Small intestine (tissue), 7 donors: ENCODE measurements at regions not wholly inside any gene's neighbourhood (a gene's known extent, or its start where the extent isn't known, plus 50 kb on each side); places are given as distances from the start of the nearest gene placed in this dataset.

Source experiments
- DNase-seq, 2 donors: peaks; one replicate each; pipeline versions ENCODE4 v3.0.0 to v3.0.0-alpha.2; 2013
- FAIRE-seq: peaks from 2 replicates; lab custom pipeline; 2012; peaks lifted over from hg19 to GRCh38; lab: Jason Lieb, UNC
- H3K27ac ChIP-seq, 3 donors: one replicate each; pipeline ENCODE4 v1.5.1; 2013; ENCODE audit warnings: low read length in 2 of 3, mild to moderate bottlenecking in 2 of 3, control low read depth in 1 of 3, inconsistent platforms in 1 of 3, low read depth in 1 of 3, moderate library complexity in 1 of 3
- H3K27me3 ChIP-seq, 3 donors: one replicate each; pipeline ENCODE4 v1.6.1; 2013; ENCODE audit warnings: low read length in 3 of 3, inconsistent platforms in 1 of 3; ENCODE audit not compliant: control insufficient read depth in 3 of 3, insufficient read depth in 3 of 3
- H3K36me3 ChIP-seq, 3 donors: one replicate each; pipeline ENCODE4 v1.6.1; 2013; ENCODE audit warnings: low read length in 3 of 3, inconsistent platforms in 1 of 3, low read depth in 1 of 3, mild to moderate bottlenecking in 1 of 3, moderate library complexity in 1 of 3; ENCODE audit not compliant: control insufficient read depth in 3 of 3, insufficient read depth in 2 of 3
- H3K4me1 ChIP-seq, 3 donors: one replicate each; pipeline ENCODE4 v1.6.1; 2013; ENCODE audit warnings: low read length in 2 of 3, inconsistent platforms in 1 of 3, low read depth in 1 of 3, mild to moderate bottlenecking in 1 of 3, moderate library complexity in 1 of 3; ENCODE audit not compliant: control insufficient read depth in 3 of 3, insufficient read depth in 2 of 3
- H3K4me3 ChIP-seq, 3 donors: one replicate each; pipeline ENCODE4 v1.5.1; 2013; ENCODE audit warnings: low read length in 3 of 3, control low read depth in 1 of 3, inconsistent platforms in 1 of 3, low read depth in 1 of 3, mild to moderate bottlenecking in 1 of 3, moderate library complexity in 1 of 3
- H3K9me3 ChIP-seq, 2 donors: one replicate each; pipeline ENCODE4 v1.6.1; 2013; ENCODE audit warnings: low read depth in 1 of 2, low read length in 1 of 2; ENCODE audit not compliant: control insufficient read depth in 2 of 2, insufficient read depth in 1 of 2
- WGBS, 3 donors: extraction: QIAGEN DNeasy Blood & Tissue Kit; methylation state at CpG; one replicate each; pipeline ENCODE4 v1.1.7; 2013; 5-methylcytosine and 5-hydroxymethylcytosine counted together
- donor health status: healthy with polysubstance abuse.
- donor health status: control.
- donor health status: control.
- donor health status: Bipolar disorder and iron deficiency.
- donor health status: healthy.

GRCh38 chr1:63129855-63130254 lies 192.5 kb upstream of the FOXD3 start:
- no peak overlapping the region for H3K27ac ChIP-seq
- peaks cover 0 to 2% (median 0%) of the 10 kb centered on the region in 3 donors for H3K27me3 ChIP-seq
- H3K4me3 ChIP-seq: no peak overlapping the region
- FAIRE-seq: no peak
- peaks cover 0 to 6% (median 0%) of the 10 kb centered on the region in 3 donors for H3K4me1 ChIP-seq
- WGBS, 3 donors: 88 to 98% (median 89%) methylated on average over 2 of the region's 2 CpGs
- no peaks in the 10 kb centered on the region for H3K9me3 ChIP-seq
- DNase-seq: no peak
- no peaks in the 10 kb centered on the region for H3K36me3 ChIP-seq

GRCh38 chr1:63134501-63135173 lies 187.7 kb upstream of the FOXD3 start:
- peaks cover 0 to 2% (median 0%) of the 10 kb centered on the region in 3 donors for H3K27me3 ChIP-seq
- no peak overlapping the region for H3K27ac ChIP-seq
- no peak overlapping the region for H3K4me3 ChIP-seq
- H3K9me3 ChIP-seq: no peaks in the 10 kb centered on the region
- no peak for DNase-seq
- no peaks in the 10 kb centered on the region for H3K36me3 ChIP-seq
- WGBS, 3 donors: 25 to 57% (median 49%) methylated on average over 6 of the region's 6 CpGs
- H3K4me1 ChIP-seq: peaks cover 0 to 9% (median 0%) of the 10 kb centered on the region in 3 donors
- no peak for FAIRE-seq

- peak; percentile 12 to 58 for DNase-seq
- Histone ChIP-seq H3K36me3 (no peaks in the 10 kb centered on the region), H3K4me3 (no peak overlapping the region), H3K4me1 (peaks cover 0 to 9% (median 0%) of the 10 kb centered on the region in 3 donors), H3K27me3 (peaks cover 0 to 2% (median 0%) of the 10 kb centered on the region in 3 donors), H3K9me3 (no peaks in the 10 kb centered on the region), H3K27ac (peak overlapping the region in 1 of 3 donors; percentile 2)
- no peak for FAIRE-seq
- 21 to 68% (median 40%) methylated on average over 2 of the region's 2 CpGs for WGBS, 3 donors
Observed at GRCh38 chr1:63135174-63135512, 187.2 kb upstream of the FOXD3 start.

GRCh38 chr1:63135801-63136200 lies 186.6 kb upstream of the FOXD3 start:
- 96 to 98% (median 97%) methylated on average over 1 of the region's 1 CpG for WGBS, 3 donors
- no peak for FAIRE-seq

DNA sequence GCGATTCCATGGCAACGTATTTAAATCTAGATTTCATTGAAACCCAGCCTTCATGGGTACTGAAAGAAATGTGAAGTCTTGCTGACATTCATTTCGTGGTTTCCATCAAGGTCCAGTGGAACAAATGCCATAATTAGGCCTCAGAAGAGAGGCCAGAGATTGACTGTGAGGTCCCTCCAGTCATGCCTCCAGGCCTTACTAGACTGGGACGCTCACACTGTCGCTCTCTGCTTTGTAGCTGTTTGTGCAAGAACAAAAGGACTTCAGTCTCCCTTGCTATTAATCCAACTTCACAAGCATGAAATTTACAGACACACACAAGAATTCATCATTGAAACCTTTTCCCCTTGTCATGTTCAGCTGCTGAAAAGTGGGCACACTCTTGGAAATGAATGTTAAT lies 180.4 kb upstream of the FOXD3 start:
- Histone ChIP-seq H3K4me3 (no peak overlapping the region), H3K36me3 (no peaks in the 10 kb centered on the region), H3K9me3 (no peaks in the 10 kb centered on the region), H3K27me3 (no peaks in the 10 kb centered on the region), H3K27ac (no peak overlapping the region), H3K4me1 (no peaks in the 10 kb centered on the region)
- 83 to 90% (median 89%) methylated on average over 5 of the region's 5 CpGs for WGBS, 3 donors
- DNase-seq: no peak
- FAIRE-seq: no peak

More at GRCh38 chr1:63135801-63136200, 186.6 kb upstream of the FOXD3 start:
- no peaks in the 10 kb centered on the region for H3K9me3 ChIP-seq
- H3K4me1 ChIP-seq: peaks cover 0 to 9% (median 0%) of the 10 kb centered on the region in 3 donors
- no peak overlapping the region for H3K27ac ChIP-seq
- H3K27me3 ChIP-seq: no peaks in the 10 kb centered on the region
- no peak overlapping the region for H3K4me3 ChIP-seq
- DNase-seq: peak in 1 of 2 donors; percentile 24
- H3K36me3 ChIP-seq: no peaks in the 10 kb centered on the region

DNA sequence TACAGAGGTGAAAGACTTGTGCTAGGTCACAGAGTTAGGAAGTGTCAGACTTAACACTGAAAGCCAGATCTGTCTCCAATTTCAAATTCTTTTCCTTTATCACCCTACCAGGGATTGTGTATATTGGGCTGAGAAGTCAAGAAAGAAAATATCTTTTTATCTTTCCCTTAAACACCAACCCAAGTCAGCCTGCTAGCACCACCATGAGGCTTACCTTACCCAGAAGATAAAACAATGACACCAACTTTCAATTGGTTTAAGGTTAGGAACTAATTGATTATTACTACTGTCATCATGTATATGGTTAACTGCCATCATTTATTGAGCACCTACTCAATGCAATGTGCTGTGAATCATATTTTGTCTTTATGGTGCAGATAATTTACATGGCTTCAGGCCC lies 178.9 kb upstream of the FOXD3 start:
- Histone ChIP-seq H3K27me3 (no peaks in the 10 kb centered on the region), H3K4me1 (no peaks in the 10 kb centered on the region), H3K36me3 (no peaks in the 10 kb centered on the region), H3K4me3 (no peak overlapping the region), H3K27ac (no peak overlapping the region), H3K9me3 (no peaks in the 10 kb centered on the region)
- no peak for FAIRE-seq
- no peak for DNase-seq

- H3K4me1 ChIP-seq: no peaks in the 10 kb centered on the region
- 89 to 98% (median 93%) methylated on average over 3 of the region's 3 CpGs for WGBS, 3 donors
- no peak for FAIRE-seq
Observed at GRCh38 chr1:63147783-63148182, 174.6 kb upstream of the FOXD3 start.

GRCh38 chr1:63148825-63149645 lies 173.3 kb upstream of the FOXD3 start:
- no peaks in the 10 kb centered on the region for H3K4me1 ChIP-seq
- H3K4me3 ChIP-seq: no peak overlapping the region
- no peaks in the 10 kb centered on the region for H3K9me3 ChIP-seq
- DNase-seq (peak; percentile 58 to 65), FAIRE-seq (no peak)
- peaks cover 0 to 5% (median 3%) of the 10 kb centered on the region in 3 donors for H3K27me3 ChIP-seq
- no peaks in the 10 kb centered on the region for H3K36me3 ChIP-seq
- no peak overlapping the region for H3K27ac ChIP-seq
- WGBS, 3 donors: 9 to 25% (median 12%) methylated on average over 3 of the region's 3 CpGs

More at GRCh38 chr1:63147783-63148182, 174.6 kb upstream of the FOXD3 start:
- H3K36me3 ChIP-seq: no peaks in the 10 kb centered on the region
- DNase-seq: no peak
- no peaks in the 10 kb centered on the region for H3K9me3 ChIP-seq
- no peak overlapping the region for H3K27ac ChIP-seq
- H3K4me3 ChIP-seq: no peak overlapping the region
- peaks cover 0 to 5% (median 3%) of the 10 kb centered on the region in 3 donors for H3K27me3 ChIP-seq
